Stimulated activated CD8-positive, alpha-beta memory T cell treated with anti-CD3 and anti-CD28 coated beads, Interleukin-4, amount 100 ng/mL, for 4 hours (primary cell): ENCODE measurements at regions not wholly inside any gene's neighbourhood (a gene's known extent, or its start where the extent isn't known, plus 50 kb on each side); places are given as distances from the start of the nearest gene placed in this dataset.

ENCODE experiments used
- DNase-seq, 2 donors: peaks; one replicate each; pipeline ENCODE4 v3.0.0-alpha.2; 2020; ENCODE audit warnings: low read depth in 2 of 2, low spot score in 1 of 2

DNA sequence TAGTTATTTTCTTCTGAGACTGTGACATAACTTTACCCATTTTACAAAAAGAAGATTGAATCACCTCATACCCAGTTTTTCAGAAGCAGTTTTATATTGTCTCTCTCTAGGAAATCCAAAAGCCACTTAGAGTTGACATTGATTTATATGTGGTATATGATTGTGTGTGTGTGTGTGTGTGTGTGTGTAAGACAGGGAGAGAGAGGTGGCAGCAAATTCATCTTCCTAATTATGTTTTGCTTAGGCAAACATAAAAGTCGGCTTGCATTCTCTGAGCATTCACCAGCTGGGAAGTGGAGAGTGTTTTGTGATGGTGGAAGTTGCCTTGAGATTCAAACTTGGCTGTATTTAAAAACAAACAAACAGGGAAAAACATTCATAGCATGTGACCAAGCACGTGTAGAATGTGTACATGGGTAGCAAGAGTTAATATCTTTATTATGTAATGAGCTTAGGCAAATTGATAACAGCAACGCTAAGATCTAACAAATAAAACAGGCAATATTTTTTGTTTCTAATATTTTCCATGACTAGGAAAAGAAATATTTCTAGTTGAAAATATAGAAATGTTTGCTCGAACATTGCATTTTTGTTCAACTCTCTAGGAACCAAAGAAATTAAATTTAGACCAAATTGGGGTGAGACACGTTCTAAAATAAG lies 64.4 kb upstream of the IGF1R start:
- no peak for DNase-seq

DNA sequence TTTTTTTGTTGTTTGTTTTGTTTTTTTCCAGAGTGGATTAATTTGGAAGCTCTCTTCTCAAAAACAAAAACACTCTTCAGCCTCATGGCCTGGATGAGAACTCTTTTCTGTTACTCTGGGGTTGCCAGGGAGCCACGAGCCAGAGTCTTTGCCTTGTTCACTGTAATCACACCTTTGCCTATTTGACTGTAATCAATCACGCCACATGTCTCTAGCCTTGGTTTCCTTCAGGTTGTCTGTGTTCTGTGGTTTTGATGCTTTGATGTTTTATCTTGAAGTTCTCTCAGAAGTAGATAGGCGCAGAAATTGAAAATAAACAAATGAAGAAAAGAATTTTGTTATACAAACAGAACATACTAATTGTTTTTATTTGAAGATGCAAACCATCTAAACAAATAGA lies 62.3 kb upstream of the IGF1R start:
- no peak for DNase-seq

DNA sequence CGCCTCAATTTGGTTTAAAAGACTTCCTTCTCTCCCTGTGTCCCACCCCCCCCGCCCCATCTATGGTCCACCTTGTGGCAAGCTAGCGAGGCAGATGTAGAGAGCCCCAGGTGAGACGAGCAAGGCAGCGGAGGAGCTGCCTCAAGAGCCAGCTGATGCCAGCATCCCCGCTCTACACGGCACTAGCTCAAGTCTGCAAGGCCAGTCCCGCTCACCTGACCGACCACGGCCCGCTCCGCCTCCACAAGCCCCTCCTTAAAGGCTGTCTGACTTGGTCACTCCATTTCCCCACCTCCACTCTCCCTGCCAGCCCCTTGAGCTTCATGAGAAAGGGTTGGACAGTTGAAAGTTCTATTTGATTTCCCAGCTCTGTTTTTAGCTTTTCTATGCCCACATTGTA lies 56.2 kb upstream of the IGF1R start:
- DNase-seq: no peak

DNA sequence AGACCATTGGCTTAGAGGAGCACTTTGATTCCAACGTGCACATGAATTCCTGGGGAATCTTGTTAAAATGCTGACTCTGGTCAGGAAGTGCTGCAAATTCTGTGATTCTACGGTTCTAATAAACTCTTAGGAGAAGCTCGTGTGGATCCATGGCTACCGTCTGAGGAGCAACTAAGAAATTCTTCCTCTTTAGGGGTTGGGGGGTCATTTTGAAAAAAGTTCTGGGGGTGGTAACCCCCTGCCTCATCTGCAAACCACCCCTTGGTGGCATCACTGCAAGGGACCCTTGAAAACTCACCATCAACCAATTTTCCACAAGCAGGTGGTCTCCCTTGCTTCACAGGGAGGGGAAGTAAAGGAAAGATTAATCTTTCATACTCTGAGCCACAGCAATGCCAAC lies 52.2 kb upstream of the IGF1R start:
- no peak for DNase-seq

DNA sequence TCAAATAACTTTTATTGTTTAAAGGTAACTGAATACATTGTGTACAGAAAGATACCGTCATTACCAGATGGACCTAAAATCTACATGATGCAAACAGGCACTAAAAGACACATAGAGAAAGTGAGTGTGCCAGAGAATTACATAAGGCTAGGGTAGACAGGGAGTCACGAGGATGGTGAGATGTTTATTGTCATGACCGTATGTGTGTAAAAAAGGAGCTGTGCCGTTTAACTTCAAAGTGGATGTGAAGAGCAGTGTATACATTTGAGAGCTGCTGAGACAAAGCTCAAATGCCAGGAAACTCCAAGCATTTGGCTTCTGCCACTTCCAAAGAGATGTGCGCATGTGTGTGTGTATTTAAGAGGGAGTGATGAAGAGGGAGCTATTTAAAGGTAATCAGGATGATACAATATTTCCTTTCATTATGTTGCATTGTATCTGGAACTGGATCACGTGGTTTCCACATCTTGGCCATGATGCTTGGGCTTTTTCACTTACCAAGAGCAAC lies 51.4 kb upstream of the IGF1R start:
- no peak for DNase-seq

DNA sequence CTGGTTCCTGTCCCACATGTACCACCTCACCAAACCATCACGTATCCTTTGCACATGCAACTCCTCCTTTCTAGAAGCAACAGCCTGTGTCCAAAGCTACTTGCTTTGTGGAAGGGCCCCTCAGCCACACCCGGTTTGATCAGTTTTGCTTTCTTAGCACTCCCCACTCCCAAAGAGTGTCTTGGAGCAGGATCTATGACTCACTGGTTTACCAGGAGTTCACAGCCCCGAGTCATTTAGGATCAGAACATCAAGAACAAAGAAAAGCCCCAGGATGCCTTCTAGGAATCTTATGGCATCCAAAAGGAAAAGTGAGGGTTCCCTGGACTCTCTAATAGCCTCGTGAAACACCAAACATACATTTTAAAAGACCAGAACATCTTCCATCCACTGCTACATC lies 50.7 kb upstream of the IGF1R start:
- no peak for DNase-seq
